Endometrium (tissue), 2 donors: ENCODE measurements at regions not wholly inside any gene's neighbourhood (a gene's known extent, or its start where the extent isn't known, plus 50 kb on each side); places are given as distances from the start of the nearest gene placed in this dataset.

Source experiments
- FAIRE-seq: peaks from 2 replicates; lab custom pipeline; 2012; peaks lifted over from hg19 to GRCh38; lab: Jason Lieb, UNC
- donor health status: control.
- donor health status: control.

GRCh38 chr12:77629141-77629540, 201.6 kb upstream of the NAV3 start:
- FAIRE-seq = no peak

DNA sequence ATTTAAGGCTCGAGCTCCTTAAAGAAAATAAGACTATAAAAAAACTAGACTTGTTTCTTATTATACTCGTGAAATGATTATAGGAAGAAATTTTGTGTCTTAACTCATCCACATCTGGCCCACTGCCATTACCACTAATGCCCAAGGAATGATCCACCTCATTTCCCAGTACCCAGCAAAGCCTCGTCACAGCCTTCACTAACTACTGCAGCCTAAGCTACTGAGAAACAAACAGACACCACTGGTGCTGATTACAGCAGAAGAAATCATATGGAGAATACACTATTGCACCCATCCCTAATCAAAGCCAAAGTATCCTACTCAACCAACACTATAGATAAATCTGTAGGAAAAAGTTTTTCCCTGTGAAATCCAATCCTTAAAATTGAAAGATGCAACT, 205.3 kb upstream of the NAV3 start:
- no peak for FAIRE-seq

DNA sequence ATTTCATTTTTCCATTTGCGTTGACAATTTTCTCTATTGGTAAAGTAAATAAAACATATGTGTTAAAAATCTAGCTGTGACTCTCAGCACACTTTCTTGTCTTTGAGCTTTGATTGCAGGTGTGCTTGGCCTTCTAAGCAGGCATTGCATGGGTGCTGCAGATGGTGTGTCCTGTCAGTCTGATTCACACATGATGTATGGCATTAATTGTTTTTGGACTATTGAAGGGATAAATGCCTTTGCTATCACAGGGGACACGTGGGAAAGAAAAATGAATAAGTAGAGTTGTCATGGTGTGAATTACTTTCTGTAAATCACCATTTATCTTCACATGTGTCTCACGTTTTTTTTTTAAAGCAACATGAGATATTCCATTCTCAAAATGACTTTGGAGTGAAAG, 211.3 kb upstream of the NAV3 start:
- no peak for FAIRE-seq

GRCh38 chr12:77617818-77618217, 212.9 kb upstream of the NAV3 start:
- no peak for FAIRE-seq

DNA sequence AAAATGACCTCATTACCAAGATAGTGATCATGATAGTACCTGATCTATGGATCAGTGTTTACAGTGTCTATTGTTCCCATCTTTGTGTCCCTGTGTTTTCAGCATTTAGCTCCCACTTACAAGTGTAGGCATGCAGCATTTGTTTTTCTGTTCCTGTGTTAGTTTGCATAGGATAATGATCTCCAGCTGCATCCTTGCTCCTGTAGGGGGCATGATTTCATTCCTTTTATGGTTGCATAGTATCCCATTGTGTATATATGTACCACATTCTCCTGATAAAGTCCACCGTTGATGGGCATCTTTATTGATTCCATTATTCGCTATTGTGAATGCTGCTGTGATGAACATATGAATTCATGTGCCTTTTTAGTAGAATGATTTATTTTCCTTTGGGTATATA, 215.4 kb upstream of the NAV3 start:
- no peak for FAIRE-seq

GRCh38 chr12:77613411-77613810, 217.3 kb upstream of the NAV3 start:
- FAIRE-seq = no peak

- FAIRE-seq = no peak
These were observed 220.2 kb upstream of the NAV3 start for GRCh38 chr12:77610446-77610845.

GRCh38 chr12:77609016-77609415, 221.7 kb upstream of the NAV3 start:
- no peak for FAIRE-seq

- FAIRE-seq = peak; percentile 75
These were observed 222.3 kb upstream of the NAV3 start for GRCh38 chr12:77608271-77608824.

- FAIRE-seq = no peak
These were observed 224.3 kb upstream of the NAV3 start for GRCh38 chr12:77606348-77606747.

DNA sequence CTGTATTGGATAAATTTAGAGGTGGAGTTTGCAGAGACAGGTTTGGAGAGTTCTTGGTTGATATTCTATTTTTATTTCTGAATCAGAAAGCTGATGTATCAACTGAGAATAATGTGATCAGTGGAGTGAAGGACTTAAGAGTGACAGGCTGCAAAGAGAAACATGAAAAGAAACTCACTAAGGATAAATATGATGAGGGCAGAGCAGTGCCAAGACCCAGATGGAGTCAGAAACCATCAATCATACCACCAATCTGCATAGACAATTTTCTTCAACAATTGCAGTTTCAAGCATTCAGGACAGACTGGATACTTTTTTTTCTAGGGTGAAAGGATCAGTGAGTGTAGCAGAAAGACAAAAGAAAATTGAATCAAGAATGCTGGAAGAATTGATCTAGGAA, 226.7 kb upstream of the NAV3 start:
- no peak for FAIRE-seq

GRCh38 chr12:77601069-77601468, 229.6 kb upstream of the NAV3 start:
- no peak for FAIRE-seq

- FAIRE-seq = no peak
These were observed 230.2 kb upstream of the NAV3 start for GRCh38 chr12:77600468-77600843.

DNA sequence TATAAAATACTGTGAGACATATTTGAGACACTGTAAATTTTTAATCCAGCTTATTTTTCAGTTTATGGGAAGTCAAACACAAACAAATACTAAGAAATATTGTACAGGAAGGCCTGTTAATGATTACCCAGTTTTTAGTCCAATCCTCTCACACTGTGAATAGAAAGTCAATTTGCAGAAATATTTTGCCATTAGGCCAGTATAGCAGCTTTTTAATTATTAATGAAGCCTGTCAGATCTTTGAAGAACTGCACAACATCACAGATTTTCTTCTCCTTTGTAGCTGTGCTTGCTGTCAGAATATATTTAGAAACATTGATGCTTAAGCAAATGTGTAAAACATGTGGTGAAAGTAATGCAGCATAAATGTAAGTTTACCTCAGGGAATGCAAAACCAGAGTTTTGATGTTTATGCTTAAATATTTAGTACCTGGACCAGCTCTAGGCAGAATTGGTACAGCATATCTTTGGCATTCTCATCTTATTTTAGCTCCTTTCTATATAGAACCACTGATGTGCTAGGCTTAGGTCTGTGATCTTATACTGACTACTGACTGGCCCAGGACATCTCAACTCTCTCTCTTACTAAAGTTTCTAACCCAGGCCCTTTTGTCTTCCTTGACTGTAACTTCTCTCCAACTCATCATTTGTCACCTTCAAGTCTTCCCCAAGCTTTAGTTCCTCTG, 230.8 kb upstream of the NAV3 start:
- FAIRE-seq = peak; percentile 79

GRCh38 chr12:77594366-77594765, 236.3 kb upstream of the NAV3 start:
- no peak for FAIRE-seq

DNA sequence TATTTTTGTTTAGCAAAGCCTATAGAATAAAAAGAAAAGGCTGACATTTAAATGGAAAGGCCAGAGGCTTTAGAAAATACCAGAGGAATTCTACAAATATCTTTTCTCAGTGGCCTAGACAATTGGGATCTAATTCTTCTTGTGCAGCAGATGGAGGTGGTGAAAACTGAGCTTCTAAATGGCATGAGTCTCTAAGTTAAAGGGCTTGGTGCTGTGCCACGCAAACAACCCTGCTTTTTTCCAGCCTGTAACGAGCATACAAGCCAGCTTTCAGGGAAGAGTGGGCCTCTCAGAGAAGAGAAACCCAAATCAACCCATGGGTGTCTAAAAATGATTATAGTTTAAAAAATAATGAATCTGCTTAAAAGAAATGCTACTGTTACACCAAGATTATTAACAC, 237.9 kb upstream of the NAV3 start:
- no peak for FAIRE-seq

- FAIRE-seq = no peak
These were observed 238.5 kb upstream of the NAV3 start for GRCh38 chr12:77591959-77592743.

DNA sequence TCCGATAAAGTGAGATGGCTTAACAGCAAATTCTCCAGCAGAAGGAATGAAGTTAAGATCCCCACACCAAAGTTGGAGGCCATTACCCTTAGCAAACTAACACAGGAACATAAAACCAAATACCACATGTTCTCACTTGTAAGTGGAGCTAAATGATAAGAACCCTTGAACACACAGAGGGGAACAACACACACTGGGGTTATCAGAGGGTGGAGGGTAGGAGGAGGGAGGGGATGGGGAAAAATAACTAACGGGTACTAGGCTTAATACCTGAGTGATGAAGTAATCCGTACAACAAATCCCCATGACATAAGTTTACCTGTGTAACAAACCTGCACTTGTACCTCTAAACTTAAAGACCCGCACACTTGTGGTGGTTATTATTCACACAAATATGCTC, 240.4 kb upstream of the NAV3 start:
- FAIRE-seq = no peak

GRCh38 chr12:77584860-77585259, 245.8 kb upstream of the NAV3 start:
- FAIRE-seq = no peak

GRCh38 chr12:77578466-77579220, 252.1 kb upstream of the NAV3 start:
- FAIRE-seq = peak; percentile 88

GRCh38 chr12:77577791-77578190, 252.9 kb upstream of the NAV3 start:
- no peak for FAIRE-seq

DNA sequence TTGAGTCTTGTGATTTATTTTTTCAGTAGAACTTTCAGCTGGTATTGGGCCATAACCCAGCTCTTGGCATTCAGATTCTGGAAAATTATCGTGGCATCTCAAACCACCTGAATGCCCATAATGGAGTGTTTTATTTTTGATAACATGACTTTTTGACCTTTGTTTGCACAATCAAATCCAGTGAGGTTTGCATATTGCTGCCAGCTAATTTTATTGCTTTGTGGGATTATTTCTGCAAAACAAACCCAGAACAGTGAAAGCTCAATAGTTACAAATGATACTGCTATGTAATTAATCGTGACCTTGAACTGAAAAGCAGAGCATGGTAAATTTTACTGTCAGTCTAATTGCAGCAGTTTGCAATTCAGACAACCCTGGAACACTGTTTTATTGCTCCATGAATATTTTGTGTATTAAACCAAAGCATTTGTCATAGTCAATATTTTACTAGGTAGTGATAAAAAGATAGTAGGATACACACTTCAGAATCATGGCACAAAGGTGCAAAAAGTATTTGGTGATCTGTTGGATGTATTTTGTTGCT, 255.2 kb upstream of the NAV3 start:
- FAIRE-seq = no peak

- no peak for FAIRE-seq
These were observed 258.3 kb upstream of the NAV3 start for GRCh38 chr12:77572371-77572770.
